H1 (cell line): ENCODE measurements at regions not wholly inside any gene's neighbourhood (a gene's known extent, or its start where the extent isn't known, plus 50 kb on each side); places are given as distances from the start of the nearest gene placed in this dataset.

Experiments used
- CTCF ChIA-PET: fragments of 300-600 bp; sonication (Branson Sonifier 250); formaldehyde crosslinking; loops from one replicate; lab custom pipeline; 2021; ENCODE audit not compliant: partially characterized antibody; lab: Charles Lee
- POLR2A ChIA-PET: fragments of 300-600 bp; sonication (Branson Sonifier 250); formaldehyde crosslinking; loops from one replicate; lab custom pipeline; 2021; ENCODE audit warnings: inconsistent platforms; ENCODE audit not compliant: partially characterized antibody; lab: Charles Lee
- DNase-seq, 2 experiments: peaks; one replicate each; pipeline versions ENCODE4 v3.0.0 to v3.0.0-alpha.2; 2010 to 2022; ENCODE audit warnings: low spot score in 2 of 2, low read depth in 1 of 2, mixed read lengths in 1 of 2
- FAIRE-seq: peaks from 2 replicates; lab custom pipeline; 2011; peaks lifted over from hg19 to GRCh38; lab: Jason Lieb, UNC
- H2AFZ ChIP-seq: 2 replicates; pipeline ENCODE4 v1.8.1; 2012; ENCODE audit warnings: low read length, inconsistent platforms
- H2AK5ac ChIP-seq: 2 replicates; pipeline ENCODE4 v1.6.1; 2013; ENCODE audit warnings: low read depth, low read length
- H2BK120ac ChIP-seq: replicated peaks from 2 replicates; pipeline ENCODE3; 2013; ENCODE audit warnings: low read depth, low read length, inconsistent platforms
- H2BK12ac ChIP-seq: 2 replicates; pipeline ENCODE4 v1.6.1; 2013; ENCODE audit warnings: low read depth, low read length
- H2BK15ac ChIP-seq: 2 replicates; pipeline ENCODE4 v1.6.1; 2013; ENCODE audit warnings: low read length
- H2BK20ac ChIP-seq: 2 replicates; pipeline ENCODE4 v1.6.1; 2013; ENCODE audit warnings: low read length
- H2BK5ac ChIP-seq: 2 replicates; pipeline ENCODE4 v1.6.1; 2013; ENCODE audit warnings: low read depth, low read length
- H3K14ac ChIP-seq: 2 replicates; pipeline ENCODE4 v1.6.1; 2013; ENCODE audit warnings: inconsistent platforms; ENCODE audit not compliant: insufficient read length
- H3K18ac ChIP-seq: 2 replicates; pipeline ENCODE4 v1.6.1; 2013; ENCODE audit warnings: low read length; ENCODE audit errors: extremely low read depth
- H3K23ac ChIP-seq: 2 replicates; pipeline ENCODE4 v1.6.1; 2013; ENCODE audit warnings: inconsistent platforms; ENCODE audit not compliant: insufficient read length
- H3K23me2 ChIP-seq: 2 replicates; pipeline ENCODE4 v1.6.1; 2013; ENCODE audit warnings: low read depth, low read length
- H3K27ac ChIP-seq: 2 replicates; pipeline ENCODE4 v1.6.1; 2011; ENCODE audit warnings: low read depth, low read length, inconsistent platforms
- H3K27me3 ChIP-seq, 4 experiments: replicated peaks in 1 of 4; 1 replicate in 1 of 4; 2 replicates in 3 of 4; pipeline versions ENCODE4 v1.6.1 to v1.8.1; 2011 to 2013; ENCODE audit warnings: low read length in 3 of 4, mild to moderate bottlenecking in 3 of 4, inconsistent platforms in 2 of 4, mixed read lengths in 2 of 4, moderate library complexity in 1 of 4; ENCODE audit not compliant: control insufficient read depth in 3 of 4, insufficient read depth in 3 of 4; ENCODE audit errors: extremely low read depth in 1 of 4
- H3K36me3 ChIP-seq, 4 experiments: 2 replicates each; pipeline versions ENCODE4 v1.6.1 to v1.8.1; 2011 to 2013; ENCODE audit warnings: mild to moderate bottlenecking in 4 of 4, low read length in 3 of 4, moderate library complexity in 2 of 4, control low read depth in 1 of 4, inconsistent platforms in 1 of 4; ENCODE audit not compliant: insufficient read depth in 4 of 4, control insufficient read depth in 2 of 4
- H3K4ac ChIP-seq: replicated peaks from 2 replicates; pipeline ENCODE3; 2013; ENCODE audit warnings: low read length, low read depth, mixed read lengths, inconsistent platforms; ENCODE audit not compliant: insufficient read length
- H3K4me1 ChIP-seq, 4 experiments: replicated peaks in 1 of 4; 1 replicate in 1 of 4; 2 replicates in 3 of 4; pipeline versions ENCODE4 v1.6.1 to v1.8.1; 2011 to 2013; ENCODE audit warnings: low read length in 3 of 4, inconsistent platforms in 2 of 4, mixed read lengths in 1 of 4; ENCODE audit not compliant: insufficient read depth in 4 of 4, control insufficient read depth in 3 of 4
- H3K4me2 ChIP-seq, 2 experiments: 2 replicates each; pipeline versions ENCODE4 v1.6.1 to v1.8.1; 2011 to 2013; ENCODE audit warnings: low read depth in 2 of 2, low read length in 2 of 2, control low read depth in 1 of 2, inconsistent platforms in 1 of 2, mild to moderate bottlenecking in 1 of 2; ENCODE audit not compliant: insufficient read depth in 1 of 2
- H3K4me3 ChIP-seq, 4 experiments: fragments of 200-600, 300-600 bp in 1 of 4; sonication (generic), shearing (Covaris generic), sonication (Bioruptor Twin) in 1 of 4; 2 replicates each; pipeline versions ENCODE4 v1.5.1 to v1.8.1; 2011 to 2016; ENCODE audit warnings: low read length in 4 of 4, low read depth in 3 of 4, control low read depth in 2 of 4, inconsistent platforms in 2 of 4, mild to moderate bottlenecking in 2 of 4, mixed read lengths in 1 of 4, moderate library complexity in 1 of 4; ENCODE audit not compliant: insufficient read depth in 2 of 4; ENCODE audit errors: extremely low read depth in 1 of 4
- H3K56ac ChIP-seq: replicated peaks from 2 replicates; pipeline ENCODE3; 2013; ENCODE audit warnings: low read depth, mild to moderate bottlenecking, mixed read lengths, low read length, inconsistent platforms; ENCODE audit not compliant: insufficient read length
- H3K79me1 ChIP-seq: 2 replicates; pipeline ENCODE4 v1.6.1; 2013; ENCODE audit warnings: low read depth, low read length, control low read depth
- H3K79me2 ChIP-seq, 2 experiments: 2 replicates each; pipeline versions ENCODE4 v1.6.1 to v1.8.1; 2012 to 2013; ENCODE audit warnings: low read length in 2 of 2, mild to moderate bottlenecking in 2 of 2, inconsistent platforms in 1 of 2; ENCODE audit not compliant: insufficient read depth in 2 of 2, control insufficient read depth in 1 of 2
- H3K9ac ChIP-seq, 4 experiments: replicated peaks in 1 of 4; 1 replicate in 1 of 4; 2 replicates in 3 of 4; pipeline versions ENCODE4 v1.6.1 to v1.8.1; 2011 to 2013; ENCODE audit warnings: low read depth in 3 of 4, low read length in 3 of 4, control low read depth in 2 of 4, mild to moderate bottlenecking in 2 of 4, moderate library complexity in 2 of 4, inconsistent platforms in 1 of 4; ENCODE audit errors: extremely low read depth in 1 of 4
- H3K9me3 ChIP-seq, 2 experiments: 2 replicates each; pipeline versions ENCODE4 v1.6.1 to v1.8.1; 2012 to 2013; ENCODE audit warnings: mild to moderate bottlenecking in 2 of 2, moderate library complexity in 2 of 2, control low read depth in 1 of 2, inconsistent platforms in 1 of 2, low read depth in 1 of 2, low read length in 1 of 2, mixed read lengths in 1 of 2; ENCODE audit not compliant: insufficient read depth in 2 of 2
- H4K20me1 ChIP-seq, 2 experiments: replicated peaks in 1 of 2; 2 replicates each; pipeline versions ENCODE3 to v1.8.1; 2011 to 2013; ENCODE audit warnings: inconsistent platforms in 2 of 2, low read length in 2 of 2, mild to moderate bottlenecking in 1 of 2; ENCODE audit not compliant: insufficient read depth in 2 of 2, control insufficient read depth in 1 of 2
- H4K5ac ChIP-seq: 2 replicates; pipeline ENCODE4 v1.6.1; 2013; ENCODE audit warnings: low read length, low read depth, mixed read lengths, inconsistent platforms; ENCODE audit not compliant: insufficient read length
- H4K8ac ChIP-seq: 2 replicates; pipeline ENCODE4 v1.8.0; 2013; ENCODE audit warnings: mild to moderate bottlenecking, moderate library complexity, low read length, inconsistent platforms; ENCODE audit not compliant: insufficient read depth; ENCODE audit errors: extremely low read depth
- H4K91ac ChIP-seq: replicated peaks from 2 replicates; pipeline ENCODE3; 2013; ENCODE audit warnings: low read length, mixed read lengths, inconsistent platforms; ENCODE audit not compliant: insufficient read length
- ASH2L ChIP-seq: fragments of 200-600, 300-600 bp; sonication (generic); IDR thresholded peaks from one replicate; pipeline ENCODE4 v1.7.1; 2017; ENCODE audit warnings: low read length
- ATF2 ChIP-seq: IDR thresholded peaks from 2 replicates; pipeline ENCODE4 v1.6.1; 2012; ENCODE audit warnings: low read length, inconsistent platforms
- HDAC2 ChIP-seq, 2 experiments: fragments of 300-600 bp in 1 of 2; sonication (generic) in 1 of 2; IDR thresholded peaks; 2 replicates each; pipeline ENCODE4 v1.6.1; 2011 to 2012; ENCODE audit warnings: low read depth in 2 of 2, low read length in 2 of 2, mild to moderate bottlenecking in 2 of 2, moderate library complexity in 2 of 2, borderline replicate concordance in 1 of 2, inconsistent platforms in 1 of 2
- whole genome bisulfite sequencing, 2 experiments: shearing (Covaris generic) in 1 of 2; methylation state at CpG; one replicate each; pipeline versions ENCODE4 v1.1.6 to v1.1.7; 2013 to 2015; ENCODE audit warnings: low lambda C conversion rate in 2 of 2, mixed read lengths in 2 of 2, inconsistent platforms in 1 of 2, low coverage in 1 of 2, missing lambda C conversion rate in 1 of 2; ENCODE audit not compliant: insufficient replicate concordance in 2 of 2, insufficient coverage in 1 of 2, insufficient read length in 1 of 2; ENCODE audit errors: extremely low coverage in 1 of 2, missing lambda C conversion rate in 1 of 2; 5-methylcytosine and 5-hydroxymethylcytosine counted together
- TF ChIP-seq, protein P1 (sequence below), 3 experiments: IDR thresholded peaks; 1 replicate in 2 of 3; 2 replicates in 1 of 3; pipeline versions ENCODE4 v1.5.1 to v1.6.1; 2011; ENCODE audit warnings: low read length in 3 of 3, mild to moderate bottlenecking in 3 of 3, inconsistent platforms in 2 of 3, low read depth in 1 of 3, moderate library complexity in 1 of 3; ENCODE audit not compliant: insufficient read depth in 1 of 3; ENCODE audit errors: control extremely low read depth in 1 of 3

- Histone ChIP-seq H3K27me3 (no peaks in the 10 kb centered on the region), H4K91ac (no peak overlapping the region), H4K20me1 (no peaks in the 10 kb centered on the region), H3K23ac (no peak overlapping the region), H2BK120ac (no peak overlapping the region), H3K27ac (no peak overlapping the region), H2BK15ac (no peak overlapping the region), H2BK5ac (no peak overlapping the region), H3K36me3 (no peaks in the 10 kb centered on the region), H4K8ac (no peak overlapping the region), H3K23me2 (no peaks in the 10 kb centered on the region), H2BK20ac (no peak overlapping the region), H3K9me3 (no peaks in the 10 kb centered on the region), H2AFZ (no peak overlapping the region), H4K5ac (no peak overlapping the region), H3K9ac (no peak overlapping the region), H3K4me2 (no peak overlapping the region), H2BK12ac (no peak overlapping the region), H3K4me1 (no peaks in the 10 kb centered on the region), H3K56ac (no peak overlapping the region), H3K14ac (no peak overlapping the region), H3K79me1 (no peaks in the 10 kb centered on the region), H3K18ac (no peak overlapping the region), H3K79me2 (no peaks in the 10 kb centered on the region), H3K4me3 (no peak overlapping the region), H3K4ac (no peak overlapping the region), H2AK5ac (no peak overlapping the region)
- ChIA-PET POLR2A (no interaction called here), CTCF (interaction anchor here (0.6 to 1.1 kb wide), 2 partner anchors 44 to 299 kb away, joined by 3 to 4 read pairs; no protein-coding TSS in a partner anchor)
- peak; percentile 7 for FAIRE-seq
- no peak for DNase-seq
- WGBS, 2 experiments = 88% methylated on average over 6 of the region's 6 CpGs; no CpG with 5 or more reads in 1 of the 2 experiments
- no peak for TF ChIP-seq HDAC2 (IDR thresholded peaks at IDR 0.05; ENCODE audit: borderline replicate concordance in 1 of 2, low read depth in 2 of 2, low read length in 2 of 2)
- TF ChIP-seq, protein P1, sequence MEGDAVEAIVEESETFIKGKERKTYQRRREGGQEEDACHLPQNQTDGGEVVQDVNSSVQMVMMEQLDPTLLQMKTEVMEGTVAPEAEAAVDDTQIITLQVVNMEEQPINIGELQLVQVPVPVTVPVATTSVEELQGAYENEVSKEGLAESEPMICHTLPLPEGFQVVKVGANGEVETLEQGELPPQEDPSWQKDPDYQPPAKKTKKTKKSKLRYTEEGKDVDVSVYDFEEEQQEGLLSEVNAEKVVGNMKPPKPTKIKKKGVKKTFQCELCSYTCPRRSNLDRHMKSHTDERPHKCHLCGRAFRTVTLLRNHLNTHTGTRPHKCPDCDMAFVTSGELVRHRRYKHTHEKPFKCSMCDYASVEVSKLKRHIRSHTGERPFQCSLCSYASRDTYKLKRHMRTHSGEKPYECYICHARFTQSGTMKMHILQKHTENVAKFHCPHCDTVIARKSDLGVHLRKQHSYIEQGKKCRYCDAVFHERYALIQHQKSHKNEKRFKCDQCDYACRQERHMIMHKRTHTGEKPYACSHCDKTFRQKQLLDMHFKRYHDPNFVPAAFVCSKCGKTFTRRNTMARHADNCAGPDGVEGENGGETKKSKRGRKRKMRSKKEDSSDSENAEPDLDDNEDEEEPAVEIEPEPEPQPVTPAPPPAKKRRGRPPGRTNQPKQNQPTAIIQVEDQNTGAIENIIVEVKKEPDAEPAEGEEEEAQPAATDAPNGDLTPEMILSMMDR (IDR thresholded peaks at IDR 0.05; ENCODE audit: control extremely low read depth in 1 of 3, insufficient read depth in 1 of 3, low read depth in 1 of 3, low read length in 3 of 3) = no peak
- no peak for TF ChIP-seq ATF2
- no peak for TF ChIP-seq ASH2L
Measured at GRCh38 chr2:234175649-234176048, 125.1 kb downstream of the SPP2 start.
